Activated CD4-positive, alpha-beta T cell treated with anti-CD3 and anti-CD28 coated beads, Interleukin-2, amount 50 U/mL, for 24 hours (primary cell): ENCODE measurements at regions not wholly inside any gene's neighbourhood (a gene's known extent, or its start where the extent isn't known, plus 50 kb on each side); places are given as distances from the start of the nearest gene placed in this dataset.

Experiments used
- DNase-seq, 2 donors: peaks; one replicate each; pipeline ENCODE4 v3.0.0-alpha.2; 2020; ENCODE audit warnings: low read depth in 1 of 2, low spot score in 1 of 2

DNA sequence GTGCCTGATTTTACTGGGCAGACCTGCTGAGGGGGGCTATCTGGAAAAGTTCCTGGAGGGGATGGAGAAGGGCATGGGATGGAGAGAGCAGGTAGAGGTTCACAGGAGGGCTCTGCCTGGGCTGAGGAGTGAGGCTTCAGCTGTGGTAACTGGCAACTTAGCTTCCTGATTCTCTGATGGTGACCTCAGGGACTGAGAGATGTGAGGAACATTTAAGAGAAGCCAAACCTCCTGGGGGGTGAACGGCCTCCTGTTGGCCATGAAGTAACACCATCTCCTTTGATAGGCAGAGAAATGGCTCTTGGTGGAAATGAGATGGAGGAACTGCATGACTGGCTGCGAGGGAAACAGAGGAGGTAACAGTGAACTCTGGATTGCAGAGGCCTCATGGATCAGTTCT lies 97.3 kb upstream of the ROPN1 start:
- DNase-seq, result no peak

DNA sequence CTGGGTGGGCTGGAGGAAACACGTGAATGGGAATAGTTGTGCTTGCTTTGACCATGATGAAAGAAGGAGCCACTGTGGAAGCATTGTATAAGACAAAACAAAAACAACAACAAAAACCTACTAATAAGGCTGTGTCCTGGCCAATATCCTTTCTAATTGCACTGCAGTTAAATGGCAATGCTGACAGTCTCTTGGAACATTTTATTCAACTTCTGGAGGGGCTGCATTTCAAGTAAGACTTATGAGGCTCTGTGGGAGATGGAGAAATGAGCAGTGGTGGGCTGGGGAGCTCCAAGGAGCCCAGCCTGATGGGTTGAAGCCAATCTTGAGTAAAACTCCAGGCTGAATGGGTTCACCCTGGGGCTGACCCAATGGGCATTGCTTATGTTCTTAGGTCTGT lies 99.8 kb upstream of the ROPN1 start:
- DNase-seq, result no peak

GRCh38 chr3:124092811-124093210 lies 100.9 kb upstream of the ROPN1 start:
- no peak for DNase-seq

GRCh38 chr3:124094496-124094895 lies 102.6 kb upstream of the ROPN1 start:
- no peak for DNase-seq

DNA sequence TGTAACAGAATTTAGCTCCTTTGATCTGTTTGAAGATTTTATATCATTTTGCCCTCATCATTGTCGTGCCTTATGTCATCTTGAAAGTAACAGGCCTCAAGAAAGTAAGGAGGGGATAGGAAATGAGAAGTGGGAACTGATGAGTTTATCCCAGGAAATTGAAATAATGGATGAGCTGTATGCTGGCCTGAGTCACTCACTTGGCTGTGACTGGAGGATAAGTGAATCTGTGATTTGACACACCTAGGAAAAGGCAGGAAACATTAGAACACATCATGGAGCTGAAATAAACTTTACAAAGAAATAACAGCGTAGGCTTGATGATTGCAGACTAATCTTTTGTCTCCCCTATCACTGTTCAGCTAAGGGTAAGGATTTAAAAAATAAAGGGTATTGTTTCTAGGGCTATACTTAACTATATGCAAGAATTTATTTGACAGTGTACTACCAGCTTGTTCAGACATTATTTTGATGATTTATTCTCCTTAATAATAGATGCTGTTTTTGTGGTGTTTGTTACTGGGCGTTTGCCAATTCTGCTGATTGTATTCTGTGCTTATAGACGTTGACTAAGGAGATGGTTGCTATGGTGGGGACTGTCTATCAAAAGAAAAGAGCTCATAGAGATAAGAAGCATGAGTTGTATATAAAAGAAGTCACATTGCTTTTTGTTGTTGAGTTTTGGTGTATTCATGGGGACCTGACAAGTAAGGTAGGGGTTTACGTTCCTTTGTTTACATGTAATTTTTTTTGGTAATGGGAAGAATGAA lies 105.6 kb upstream of the ROPN1 start:
- no peak for DNase-seq

DNA sequence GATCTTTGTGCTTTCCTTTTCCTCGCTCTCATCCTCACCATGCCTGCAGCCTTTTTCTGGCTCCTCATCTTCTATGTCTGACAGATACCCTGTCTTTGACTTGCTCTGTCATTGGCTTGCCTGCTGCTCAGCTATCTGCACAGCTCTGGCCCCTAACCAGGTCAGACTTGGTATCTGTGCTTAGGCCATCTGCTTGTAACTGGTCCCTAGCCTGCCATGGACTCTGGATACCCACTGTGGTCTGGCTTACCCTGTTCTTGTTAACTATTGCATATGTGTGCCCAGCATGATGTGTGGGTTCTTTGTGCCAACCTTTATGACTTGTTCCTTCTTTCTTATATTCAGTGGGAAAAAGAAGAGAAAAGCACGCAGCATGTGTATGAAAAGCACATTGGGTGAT lies 109.7 kb upstream of the ROPN1 start:
- no peak for DNase-seq

- DNase-seq, result no peak
These were observed 115.4 kb upstream of the ROPN1 start for GRCh38 chr3:124107104-124107890.

- DNase-seq, result no peak
These were observed 116.5 kb upstream of the ROPN1 start for GRCh38 chr3:124108446-124108845.

DNA sequence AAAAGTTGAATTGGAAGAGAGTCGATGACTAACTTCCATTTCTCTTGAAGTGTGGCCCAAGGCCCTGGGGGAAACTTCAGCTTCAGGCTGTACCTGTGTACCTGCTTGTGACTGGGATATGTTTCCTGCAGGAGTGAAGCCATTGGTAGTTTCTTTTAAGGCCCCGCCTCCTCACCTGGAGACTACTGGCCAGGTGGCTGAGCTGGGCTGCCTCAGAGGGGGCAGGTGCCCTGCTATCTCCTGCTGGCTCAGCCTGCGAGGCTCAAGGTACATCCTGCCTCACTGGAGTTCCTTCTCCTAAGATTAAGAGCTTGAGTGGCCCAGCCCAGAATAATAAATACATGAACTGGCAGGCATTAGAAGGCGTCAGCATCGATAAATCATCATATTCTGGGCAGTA lies 121.6 kb upstream of the ROPN1 start:
- no peak for DNase-seq

- DNase-seq, result no peak
These were observed 123.4 kb upstream of the ROPN1 start for GRCh38 chr3:124115279-124115678.

GRCh38 chr3:124115956-124116355 lies 124.0 kb upstream of the ROPN1 start:
- DNase-seq, result no peak

DNA sequence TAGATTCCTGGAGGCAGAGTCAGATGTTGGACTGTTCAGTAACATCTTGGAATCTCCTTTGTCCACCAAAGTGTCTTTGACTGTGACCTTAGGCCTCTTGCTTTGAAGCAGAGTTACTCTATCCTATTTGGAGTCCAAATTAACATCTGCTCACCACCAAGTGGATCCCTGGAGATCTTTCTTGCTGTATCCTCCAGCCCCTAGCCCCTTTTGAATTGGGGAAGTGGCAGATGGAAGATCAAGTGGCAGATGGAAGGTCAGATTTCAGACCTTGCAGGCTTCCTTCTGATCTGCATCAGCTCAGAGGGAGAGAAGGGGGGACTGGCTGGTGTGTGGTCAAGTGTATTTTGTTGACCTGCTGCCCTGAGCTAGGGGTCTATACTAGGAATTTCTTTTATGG lies 125.0 kb upstream of the ROPN1 start:
- DNase-seq, result no peak

GRCh38 chr3:124117486-124117885 lies 125.6 kb upstream of the ROPN1 start:
- no peak for DNase-seq

- DNase-seq, result no peak
These were observed 126.5 kb upstream of the ROPN1 start for GRCh38 chr3:124118397-124118796.

DNA sequence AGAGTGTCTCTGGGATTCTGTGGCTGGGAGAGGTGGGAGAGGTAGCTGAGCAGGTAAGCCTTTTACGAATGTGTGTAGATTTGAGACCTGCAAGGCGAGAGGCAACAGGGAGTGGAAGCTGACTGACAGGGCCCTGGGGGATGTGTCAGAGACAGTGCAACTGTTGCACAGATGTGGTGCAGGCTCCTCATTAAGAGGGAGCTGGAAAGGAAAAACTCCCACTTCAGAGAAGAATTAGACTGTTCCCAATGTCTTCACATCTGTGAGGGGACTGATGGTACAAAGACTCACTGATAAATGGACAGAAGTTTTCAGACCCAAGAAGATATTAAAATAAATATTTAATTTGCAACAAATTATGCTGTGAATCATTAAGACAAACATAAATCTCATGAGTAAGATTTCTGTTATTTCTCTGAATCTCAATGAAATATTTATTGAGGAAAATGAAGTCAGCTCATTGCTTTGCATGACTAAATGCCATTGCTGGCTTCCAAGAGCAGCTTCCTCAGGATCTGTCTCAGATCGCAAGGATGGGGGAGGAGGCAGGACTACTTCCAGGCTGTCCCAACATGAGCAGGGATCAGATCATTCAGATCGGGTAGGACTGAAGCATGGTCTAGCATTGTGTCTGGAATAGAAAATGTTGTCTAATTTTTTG lies 127.3 kb upstream of the ROPN1 start:
- no peak for DNase-seq

DNA sequence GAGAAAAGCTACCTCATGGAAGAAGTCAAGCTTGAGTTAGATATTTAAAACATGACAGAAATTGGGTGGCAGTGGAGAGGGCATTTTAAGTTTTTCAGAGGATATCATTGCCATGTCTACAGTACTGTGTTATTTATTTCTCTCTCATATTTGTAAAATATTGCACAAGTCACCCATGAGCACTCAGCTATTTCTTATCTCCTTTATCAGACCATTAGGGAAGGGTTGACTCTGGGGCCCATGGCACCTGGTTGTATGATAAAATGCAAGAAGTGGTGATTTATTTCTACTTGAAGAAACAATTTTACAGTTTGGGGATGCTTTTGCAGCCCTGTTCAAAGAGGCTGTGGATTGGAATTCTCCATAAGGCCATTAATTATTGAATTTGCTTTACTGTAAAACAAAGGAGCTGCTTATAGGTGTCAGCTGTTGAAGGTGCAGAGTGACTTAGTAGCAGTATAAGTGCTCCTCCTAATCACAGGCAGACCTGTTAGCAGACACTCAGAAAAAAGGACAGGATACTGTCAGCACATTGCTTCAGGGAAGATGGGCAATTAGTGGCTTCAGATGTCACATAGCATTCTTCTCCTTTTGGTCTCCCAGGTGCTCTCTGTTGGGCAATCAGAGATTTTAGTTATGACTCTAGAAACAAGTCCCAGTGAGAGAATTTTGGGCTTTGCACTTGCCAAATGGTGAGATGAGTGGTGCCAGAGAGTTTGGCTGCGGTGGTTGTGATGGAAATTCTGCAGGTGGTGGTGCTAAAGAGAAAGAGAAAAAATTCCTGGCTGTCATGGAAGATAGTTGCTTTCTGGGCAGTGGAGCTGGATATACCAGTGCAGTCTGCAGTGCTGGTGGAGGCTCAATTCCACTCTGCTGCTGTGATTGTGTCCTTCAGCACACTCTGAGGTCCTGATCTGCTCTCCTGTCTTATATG lies 129.7 kb upstream of the ROPN1 start:
- no peak for DNase-seq

DNA sequence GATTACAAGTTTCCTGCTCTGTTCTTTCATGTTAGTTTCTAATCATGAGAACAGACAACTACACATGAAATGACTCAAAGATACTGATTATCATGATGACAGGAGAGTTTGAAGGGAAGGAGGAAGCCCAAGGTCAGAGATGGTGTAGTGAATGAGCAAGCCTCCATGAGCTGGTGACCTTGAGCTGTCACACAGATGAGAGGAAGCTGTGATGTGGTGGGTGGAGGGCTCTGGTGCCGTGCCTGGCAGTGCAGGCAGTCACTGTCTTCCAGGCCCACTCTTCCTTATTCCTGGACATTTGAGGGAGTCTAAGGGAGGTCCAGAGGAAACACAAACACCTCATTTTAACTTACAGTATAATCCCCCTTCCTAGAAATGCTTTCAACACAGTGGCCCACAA lies 133.4 kb upstream of the ROPN1 start:
- no peak for DNase-seq

DNA sequence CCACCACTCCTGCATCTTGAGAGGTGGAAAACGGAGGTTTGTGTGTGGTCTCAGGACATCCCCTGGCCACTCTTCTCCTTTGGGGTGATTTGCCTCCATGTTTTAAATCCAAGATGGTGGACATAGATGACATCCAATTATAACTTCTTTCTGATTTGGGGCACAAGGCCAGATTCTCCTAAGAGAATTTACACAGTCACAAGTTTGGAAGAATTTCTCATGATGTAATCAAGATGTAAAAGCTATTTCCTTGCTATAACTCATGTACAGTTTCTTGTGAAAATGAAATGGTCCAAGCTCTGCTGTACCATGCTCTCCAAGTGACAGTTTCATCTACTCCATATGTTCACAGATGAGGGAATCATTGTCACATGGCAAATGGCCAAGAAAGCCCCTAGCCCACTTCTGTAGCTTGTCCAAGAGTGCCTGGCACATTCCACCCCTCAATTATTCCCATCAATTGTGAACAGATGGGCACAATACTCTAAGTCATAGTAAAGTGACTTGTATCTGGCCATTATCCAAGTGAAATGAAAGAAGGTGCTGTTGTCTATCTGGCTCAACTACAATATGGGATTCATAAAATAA lies 134.6 kb upstream of the ROPN1 start:
- DNase-seq, result no peak

DNA sequence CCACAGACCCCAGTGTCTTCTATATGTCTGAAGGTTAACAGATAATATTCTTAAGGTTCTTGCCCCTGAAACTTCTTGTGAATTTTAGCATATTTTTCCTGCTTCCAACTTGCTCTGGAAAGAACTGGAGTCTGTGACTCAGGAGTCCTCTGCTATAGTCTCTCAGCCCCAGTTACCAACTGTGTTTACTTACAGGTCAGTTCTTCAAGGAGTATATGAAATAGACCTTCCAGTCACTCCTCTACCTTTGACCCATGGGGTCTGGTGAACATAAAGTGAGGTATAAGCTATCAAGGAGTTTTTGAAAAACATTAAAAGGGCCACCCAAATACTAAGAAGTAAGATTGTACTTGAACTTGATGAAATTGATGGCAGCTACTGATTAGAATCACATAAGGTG lies 139.2 kb upstream of the ROPN1 start:
- no peak for DNase-seq

DNA sequence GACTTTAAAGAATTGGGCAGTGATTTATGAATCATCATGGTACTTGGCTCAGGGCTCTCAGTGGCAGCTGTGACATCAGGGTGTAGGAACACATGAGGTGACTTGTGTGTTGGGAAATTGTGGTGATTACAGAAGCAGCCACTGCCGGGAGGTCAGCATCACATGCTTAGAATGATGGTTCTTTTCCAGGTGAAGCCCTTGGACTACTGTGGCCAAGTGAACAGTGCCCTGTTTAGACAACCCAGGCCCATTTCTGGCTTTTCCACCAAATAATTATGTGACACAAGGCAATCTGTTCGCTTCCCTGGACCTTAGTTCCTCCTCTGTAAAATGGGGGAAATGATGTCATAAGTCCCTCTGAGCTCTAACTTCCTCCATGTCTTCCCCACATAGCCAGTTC lies 139.7 kb upstream of the ROPN1 start:
- no peak for DNase-seq

DNA sequence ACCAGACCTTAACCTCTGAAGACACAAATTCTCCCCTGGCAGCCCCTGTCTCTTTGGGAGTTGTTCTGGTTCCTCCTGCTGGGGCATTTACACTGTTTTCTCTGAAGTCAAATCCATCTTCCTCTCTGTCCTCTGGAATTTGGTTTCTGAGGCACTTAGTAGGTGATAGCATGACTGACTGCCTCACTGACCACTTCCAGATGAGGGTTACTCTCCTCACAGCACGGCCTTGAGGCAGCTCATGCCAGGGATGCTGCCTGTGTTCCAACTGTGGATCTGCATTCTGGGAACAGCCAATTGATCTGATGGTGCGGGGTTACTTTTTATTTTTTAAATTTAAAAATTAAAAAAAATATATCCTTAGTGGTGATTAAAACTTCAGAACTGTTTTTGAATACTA lies 140.9 kb upstream of the ROPN1 start:
- no peak for DNase-seq
